Neutrophil (primary cell): ENCODE measurements at regions not wholly inside any gene's neighbourhood (a gene's known extent, or its start where the extent isn't known, plus 50 kb on each side); places are given as distances from the start of the nearest gene placed in this dataset.

Source experiments
- H3K27ac ChIP-seq: fragments of 200-600 bp; sonication (generic); 2 replicates; pipeline ENCODE4 v1.5.1; 2016; ENCODE audit warnings: mild to moderate bottlenecking, moderate library complexity
- H3K27me3 ChIP-seq: fragments of 200-600 bp; sonication (generic); 2 replicates; pipeline ENCODE4 v1.6.0; 2016; ENCODE audit warnings: mild to moderate bottlenecking
- H3K36me3 ChIP-seq: fragments of 200-600 bp; sonication (generic); 2 replicates; pipeline ENCODE4 v1.5.1; 2017
- H3K4me1 ChIP-seq, 2 experiments: fragments of 200-600 bp in 1 of 2; sonication (generic) in 1 of 2; 1 replicate in 1 of 2; 2 replicates in 1 of 2; pipeline versions ENCODE4 v1.5.1 to v1.6.1; 2013 to 2016; ENCODE audit warnings: low read depth in 1 of 2, low read length in 1 of 2, mild to moderate bottlenecking in 1 of 2, moderate library complexity in 1 of 2; ENCODE audit not compliant: control insufficient read depth in 1 of 2, insufficient read depth in 1 of 2
- H3K4me3 ChIP-seq, 2 experiments: fragments of 200-600 bp in 1 of 2; sonication (generic) in 1 of 2; 1 replicate in 1 of 2; 2 replicates in 1 of 2; pipeline ENCODE4 v1.5.1; 2013 to 2016; ENCODE audit warnings: low read depth in 1 of 2, low read length in 1 of 2, mild to moderate bottlenecking in 1 of 2, moderate library complexity in 1 of 2
- H3K9me3 ChIP-seq: fragments of 200-600 bp; sonication (generic); 2 replicates; pipeline ENCODE4 v1.5.1; 2016
- CTCF ChIP-seq: fragments of 200-600 bp; sonication (generic); IDR thresholded peaks from 2 replicates; pipeline ENCODE4 v1.5.1; 2016; ENCODE audit warnings: antibody characterized with exemption

- Histone ChIP-seq H3K27ac (no peak overlapping the region), H3K36me3 (no peaks in the 10 kb centered on the region), H3K4me3 (no peak overlapping the region), H3K27me3 (no peaks in the 10 kb centered on the region), H3K4me1 (no peaks in the 10 kb centered on the region), H3K9me3 (no peaks in the 10 kb centered on the region)
- TF ChIP-seq CTCF: no peak
Observed at GRCh38 chr3:115321400-115321805, 174.3 kb upstream of the ZBTB20 start.

DNA sequence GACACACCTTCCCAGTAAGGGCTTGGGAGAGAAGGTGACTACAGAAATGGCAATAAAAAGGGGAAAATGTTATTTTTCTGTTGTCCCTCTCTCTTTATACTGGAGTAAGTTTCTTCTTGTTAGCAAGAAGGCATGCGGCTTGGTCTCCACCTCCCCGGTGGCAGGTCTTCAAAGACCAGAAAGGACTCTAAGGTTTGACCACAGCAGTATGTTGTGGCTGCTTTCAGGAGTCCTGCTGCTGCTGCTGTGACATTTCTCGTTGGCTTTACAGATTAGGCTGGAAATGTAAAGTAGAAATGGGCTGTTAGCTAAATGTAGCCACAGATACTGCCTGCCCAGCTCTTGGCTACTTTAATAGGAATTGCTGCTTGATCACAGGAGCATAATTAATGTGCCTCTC lies 175.8 kb upstream of the ZBTB20 start:
- Histone ChIP-seq H3K27ac (no peak overlapping the region), H3K4me3 (no peak overlapping the region), H3K9me3 (no peaks in the 10 kb centered on the region), H3K36me3 (no peaks in the 10 kb centered on the region), H3K27me3 (no peaks in the 10 kb centered on the region), H3K4me1 (no peaks in the 10 kb centered on the region)
- TF ChIP-seq CTCF: no peak

DNA sequence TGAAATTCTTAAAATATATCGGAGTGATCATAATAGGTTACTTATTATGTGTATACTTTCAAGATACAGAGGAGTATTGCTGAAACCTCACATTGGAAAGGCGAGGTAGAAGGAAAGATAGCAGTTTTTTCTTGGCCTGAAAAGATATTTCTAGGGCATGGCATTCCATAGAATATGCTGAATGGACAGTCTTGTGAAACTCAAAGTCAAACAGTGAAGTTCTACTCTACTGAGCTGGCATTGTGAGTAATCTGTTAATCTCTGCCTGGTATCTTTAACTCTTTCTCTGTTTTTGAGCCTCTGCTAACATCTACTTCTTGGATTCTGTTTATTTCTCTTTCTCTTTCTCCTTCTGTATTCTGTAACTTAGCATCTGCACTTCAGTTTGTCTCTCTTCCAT lies 176.3 kb upstream of the ZBTB20 start:
- no peak overlapping the region for H3K4me3 ChIP-seq
- no peak for TF ChIP-seq CTCF

GRCh38 chr3:115324056-115324455 lies 177.0 kb upstream of the ZBTB20 start:
- H3K27me3 ChIP-seq: no peaks in the 10 kb centered on the region
- H3K36me3 ChIP-seq: no peaks in the 10 kb centered on the region
- no peaks in the 10 kb centered on the region for H3K4me1 ChIP-seq
- H3K4me3 ChIP-seq: no peak overlapping the region
- H3K27ac ChIP-seq: no peak overlapping the region
- H3K9me3 ChIP-seq: no peaks in the 10 kb centered on the region
- no peak for TF ChIP-seq CTCF

More for the DNA sequence above, 176.3 kb upstream of the ZBTB20 start:
- H3K4me1 ChIP-seq: no peaks in the 10 kb centered on the region
- H3K9me3 ChIP-seq: no peaks in the 10 kb centered on the region
- H3K27me3 ChIP-seq: no peaks in the 10 kb centered on the region
- no peak overlapping the region for H3K27ac ChIP-seq
- no peaks in the 10 kb centered on the region for H3K36me3 ChIP-seq

DNA sequence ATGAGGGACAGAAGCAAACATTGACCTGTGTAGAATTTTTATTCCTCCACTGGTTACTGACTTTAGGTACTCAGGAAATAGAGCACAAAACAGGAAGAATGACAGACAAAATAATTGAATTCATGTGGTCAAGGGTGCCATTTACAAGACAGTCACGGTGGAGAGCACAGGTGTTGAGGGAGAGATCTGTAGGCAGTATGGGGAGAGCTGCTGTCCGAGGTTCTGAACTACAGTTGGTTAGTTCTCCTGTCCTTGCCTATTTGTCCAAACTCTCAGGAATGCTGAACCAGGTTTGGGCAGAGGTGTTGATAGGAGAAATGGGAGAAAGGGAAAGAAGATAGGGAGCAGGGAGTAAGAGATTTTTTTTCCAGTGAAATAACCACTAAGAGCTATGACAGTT lies 178.5 kb upstream of the ZBTB20 start:
- H3K9me3 ChIP-seq: no peaks in the 10 kb centered on the region
- H3K4me3 ChIP-seq: no peak overlapping the region
- H3K36me3 ChIP-seq: no peaks in the 10 kb centered on the region
- H3K27me3 ChIP-seq: no peaks in the 10 kb centered on the region
- no peak overlapping the region for H3K27ac ChIP-seq
- TF ChIP-seq CTCF: no peak
- no peaks in the 10 kb centered on the region for H3K4me1 ChIP-seq

DNA sequence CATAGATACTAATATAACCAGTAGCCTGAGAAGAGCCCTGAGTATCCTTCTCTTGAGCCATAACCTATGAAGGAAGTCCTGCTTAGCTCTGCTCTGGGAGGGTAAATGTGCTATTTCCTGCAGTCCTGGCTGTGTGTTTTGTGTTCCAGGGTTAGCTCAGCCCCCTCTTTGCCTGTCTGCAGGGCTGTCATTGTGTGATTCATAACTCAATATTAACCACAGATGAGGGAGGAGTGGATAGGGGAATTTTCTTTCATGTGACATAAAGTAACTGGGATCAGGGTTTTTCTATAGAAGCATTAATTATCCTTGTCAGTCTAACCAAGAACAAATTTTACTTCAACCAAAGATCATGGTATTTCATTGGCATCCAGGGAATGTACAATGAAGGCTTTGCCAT lies 183.3 kb upstream of the ZBTB20 start:
- no peaks in the 10 kb centered on the region for H3K9me3 ChIP-seq
- no peaks in the 10 kb centered on the region for H3K4me1 ChIP-seq
- no peak for TF ChIP-seq CTCF
- H3K4me3 ChIP-seq: no peak overlapping the region
- no peak overlapping the region for H3K27ac ChIP-seq
- H3K36me3 ChIP-seq: no peaks in the 10 kb centered on the region
- no peaks in the 10 kb centered on the region for H3K27me3 ChIP-seq
